ENCODE measurements at regions not wholly inside any gene's neighbourhood (a gene's known extent, or its start where the extent isn't known, plus 50 kb on each side); places are given as distances from the start of the nearest gene placed in this dataset.

- peak; percentile 44 for ATAC-seq
- intact Hi-C loops (cut with DNase I) = no loop called here
- no peak for DNase-seq (ENCODE audit: low spot score)
These were observed 364.1 kb upstream of the BTBD3 start for GRCh38 chr20:11553603-11554002.

- intact Hi-C loops (cut with DNase I) = no loop called here
These were observed 362.2 kb upstream of the BTBD3 start for GRCh38 chr20:11555510-11555909.

GRCh38 chr20:11556410-11556809 lies 361.3 kb upstream of the BTBD3 start:
- intact Hi-C loops (cut with DNase I) = no loop called here
- ATAC-seq (no peak), DNase-seq (ENCODE audit: low spot score) (no peak)

More at GRCh38 chr20:11555510-11555909, 362.2 kb upstream of the BTBD3 start:
- ATAC-seq = no peak
- no peak for DNase-seq (ENCODE audit: low spot score)

- intact Hi-C loops (cut with DNase I) = no loop called here
- ATAC-seq (no peak), DNase-seq (ENCODE audit: low spot score) (no peak)
These were observed 353.2 kb upstream of the BTBD3 start for GRCh38 chr20:11564491-11564890.

- DNase-seq (ENCODE audit: low spot score) (no peak), ATAC-seq (no peak)
- intact Hi-C loops (cut with DNase I) = no loop called here
These were observed 348.5 kb upstream of the BTBD3 start for GRCh38 chr20:11569163-11569562.

GRCh38 chr20:11573507-11573906 lies 344.2 kb upstream of the BTBD3 start:
- ATAC-seq (peak; percentile 79), DNase-seq (ENCODE audit: low spot score) (no peak)
- intact Hi-C loops (cut with DNase I) = no loop called here

- ATAC-seq (no peak), DNase-seq (ENCODE audit: low spot score) (no peak)
- intact Hi-C loops (cut with DNase I) = no loop called here
These were observed 336.4 kb upstream of the BTBD3 start for GRCh38 chr20:11581271-11581670.

- intact Hi-C loops (cut with DNase I) = no loop called here
- peak; percentile 80 for ATAC-seq
- DNase-seq (ENCODE audit: low spot score) = no peak
These were observed 335.6 kb upstream of the BTBD3 start for GRCh38 chr20:11582060-11582459.

- DNase-seq (ENCODE audit: low spot score) (no peak), ATAC-seq (no peak)
- intact Hi-C loops (cut with DNase I) = no loop called here
These were observed 331.8 kb upstream of the BTBD3 start for GRCh38 chr20:11585752-11586352.

GRCh38 chr20:11588875-11589274 lies 328.8 kb upstream of the BTBD3 start:
- no peak for ATAC-seq
- no peak for DNase-seq (ENCODE audit: low spot score)
- intact Hi-C loops (cut with DNase I) = no loop called here

GRCh38 chr20:11591965-11592364 lies 325.7 kb upstream of the BTBD3 start:
- ATAC-seq (no peak), DNase-seq (ENCODE audit: low spot score) (no peak)
- intact Hi-C loops (cut with DNase I) = no loop called here

- ATAC-seq = no peak
- no peak for DNase-seq (ENCODE audit: low spot score)
- intact Hi-C loops (cut with DNase I) = no loop called here
These were observed 313.4 kb upstream of the BTBD3 start for GRCh38 chr20:11604339-11604738.

- intact Hi-C loops (cut with DNase I) = no loop called here
- ATAC-seq = no peak
- no peak for DNase-seq (ENCODE audit: low spot score)
These were observed 310.6 kb upstream of the BTBD3 start for GRCh38 chr20:11607047-11607446.

GRCh38 chr20:11608736-11609135 lies 309.0 kb upstream of the BTBD3 start:
- no peak for ATAC-seq
- intact Hi-C loops (cut with DNase I) = no loop called here
- no peak for DNase-seq (ENCODE audit: low spot score)

- ATAC-seq (no peak), DNase-seq (ENCODE audit: low spot score) (no peak)
- intact Hi-C loops (cut with DNase I) = no loop called here
These were observed 293.0 kb upstream of the BTBD3 start for GRCh38 chr20:11624704-11625103.

- intact Hi-C loops (cut with DNase I) = no loop called here
- ATAC-seq (no peak), DNase-seq (ENCODE audit: low spot score) (no peak)
These were observed 291.1 kb upstream of the BTBD3 start for GRCh38 chr20:11626551-11626950.

GRCh38 chr20:11642866-11643265 lies 274.8 kb upstream of the BTBD3 start:
- DNase-seq (ENCODE audit: low spot score) = no peak
- no peak for ATAC-seq
- intact Hi-C loops (cut with DNase I) = no loop called here

GRCh38 chr20:11646359-11646758 lies 271.3 kb upstream of the BTBD3 start:
- no peak for DNase-seq (ENCODE audit: low spot score)
- intact Hi-C loops (cut with DNase I) = no loop called here
- no peak for ATAC-seq

- DNase-seq (ENCODE audit: low spot score) = no peak
- no peak for ATAC-seq
These were observed 267.1 kb upstream of the BTBD3 start for GRCh38 chr20:11650566-11650965.

GRCh38 chr20:11651138-11651537 lies 266.6 kb upstream of the BTBD3 start:
- ATAC-seq (no peak), DNase-seq (ENCODE audit: low spot score) (no peak)
- intact Hi-C loops (cut with DNase I) = no loop called here

More at GRCh38 chr20:11650566-11650965, 267.1 kb upstream of the BTBD3 start:
- intact Hi-C loops (cut with DNase I) = no loop called here

- intact Hi-C loops (cut with DNase I) = no loop called here
- ATAC-seq (no peak), DNase-seq (ENCODE audit: low spot score) (no peak)
These were observed 266.0 kb upstream of the BTBD3 start for GRCh38 chr20:11651647-11652046.

- ATAC-seq = no peak
- intact Hi-C loops (cut with DNase I) = no loop called here
- DNase-seq (ENCODE audit: low spot score) = no peak
These were observed 265.6 kb upstream of the BTBD3 start for GRCh38 chr20:11652128-11652527.
